Rectal smooth muscle tissue (tissue), 1 donor: ENCODE measurements at regions not wholly inside any gene's neighbourhood (a gene's known extent, or its start where the extent isn't known, plus 50 kb on each side); places are given as distances from the start of the nearest gene placed in this dataset.

Experiments used
- H3K27ac ChIP-seq: one replicate; pipeline ENCODE4 v1.7.0; 2013; ENCODE audit warnings: low read depth, low read length, inconsistent platforms
- H3K27me3 ChIP-seq: one replicate; pipeline ENCODE4 v1.7.0; 2013; ENCODE audit warnings: low read length; ENCODE audit not compliant: control insufficient read depth, insufficient read depth
- H3K36me3 ChIP-seq: one replicate; pipeline ENCODE4 v1.7.0; 2013; ENCODE audit warnings: low read length; ENCODE audit not compliant: control insufficient read depth, insufficient read depth
- H3K4me1 ChIP-seq: one replicate; pipeline ENCODE4 v1.7.0; 2013; ENCODE audit warnings: low read length; ENCODE audit not compliant: control insufficient read depth, insufficient read depth
- H3K4me3 ChIP-seq: one replicate; pipeline ENCODE4 v1.7.0; 2013; ENCODE audit warnings: low read length
- H3K9ac ChIP-seq: one replicate; pipeline ENCODE4 v1.7.0; 2013; ENCODE audit warnings: low read length

DNA sequence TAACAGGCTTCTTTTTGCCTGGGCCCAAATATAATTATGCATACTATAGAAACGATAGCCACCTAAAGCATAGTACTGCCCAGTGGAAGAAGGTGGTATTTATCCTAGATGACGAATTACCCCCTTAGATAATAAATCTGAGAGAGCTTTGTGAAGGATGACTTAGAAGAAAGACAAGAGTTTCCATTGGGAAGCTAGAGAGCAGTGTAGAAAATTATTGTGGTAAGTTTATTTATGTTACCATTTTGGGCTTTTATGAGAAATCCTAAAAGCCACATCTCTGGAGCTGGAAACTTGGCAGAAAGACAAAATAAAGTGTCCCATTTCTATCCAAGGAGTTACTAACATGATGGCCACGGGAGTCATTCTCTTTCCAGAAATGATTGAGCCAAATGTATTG is 172.0 kb upstream of the SEMA6A start:
- Histone ChIP-seq H3K27me3 (no peaks in the 10 kb centered on the region), H3K9ac (no peak overlapping the region), H3K27ac (no peak overlapping the region), H3K36me3 (no peaks in the 10 kb centered on the region), H3K4me1 (no peaks in the 10 kb centered on the region), H3K4me3 (no peak overlapping the region)

DNA sequence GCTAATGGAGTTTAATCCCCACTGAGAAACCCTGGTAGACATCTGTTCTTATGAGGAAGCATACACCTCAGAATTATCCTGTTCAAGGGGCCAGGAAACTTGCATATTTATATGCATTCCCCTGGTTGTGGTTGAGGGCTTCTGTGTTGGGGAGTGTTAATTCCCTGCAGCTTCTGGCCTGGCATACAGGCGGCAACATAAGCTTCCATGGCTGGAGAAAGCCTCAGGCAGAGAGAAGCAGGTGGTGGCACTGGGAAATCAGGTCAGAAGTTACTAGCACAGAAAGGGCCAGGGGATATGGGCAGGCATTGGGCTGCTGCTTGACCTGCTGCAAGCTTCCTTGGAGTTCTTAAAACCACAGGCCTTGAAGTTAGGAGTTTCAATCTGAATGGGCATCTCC is 166.1 kb upstream of the SEMA6A start:
- Histone ChIP-seq H3K36me3 (no peaks in the 10 kb centered on the region), H3K27ac (no peak overlapping the region), H3K4me3 (no peak overlapping the region), H3K4me1 (no peaks in the 10 kb centered on the region), H3K9ac (no peak overlapping the region), H3K27me3 (no peaks in the 10 kb centered on the region)

GRCh38 chr5:116739571-116739970 is 164.9 kb upstream of the SEMA6A start:
- Histone ChIP-seq H3K27me3 (no peaks in the 10 kb centered on the region), H3K4me3 (no peak overlapping the region), H3K4me1 (peaks cover 6% of the 10 kb centered on the region), H3K36me3 (no peaks in the 10 kb centered on the region), H3K9ac (no peak overlapping the region), H3K27ac (no peak overlapping the region)

DNA sequence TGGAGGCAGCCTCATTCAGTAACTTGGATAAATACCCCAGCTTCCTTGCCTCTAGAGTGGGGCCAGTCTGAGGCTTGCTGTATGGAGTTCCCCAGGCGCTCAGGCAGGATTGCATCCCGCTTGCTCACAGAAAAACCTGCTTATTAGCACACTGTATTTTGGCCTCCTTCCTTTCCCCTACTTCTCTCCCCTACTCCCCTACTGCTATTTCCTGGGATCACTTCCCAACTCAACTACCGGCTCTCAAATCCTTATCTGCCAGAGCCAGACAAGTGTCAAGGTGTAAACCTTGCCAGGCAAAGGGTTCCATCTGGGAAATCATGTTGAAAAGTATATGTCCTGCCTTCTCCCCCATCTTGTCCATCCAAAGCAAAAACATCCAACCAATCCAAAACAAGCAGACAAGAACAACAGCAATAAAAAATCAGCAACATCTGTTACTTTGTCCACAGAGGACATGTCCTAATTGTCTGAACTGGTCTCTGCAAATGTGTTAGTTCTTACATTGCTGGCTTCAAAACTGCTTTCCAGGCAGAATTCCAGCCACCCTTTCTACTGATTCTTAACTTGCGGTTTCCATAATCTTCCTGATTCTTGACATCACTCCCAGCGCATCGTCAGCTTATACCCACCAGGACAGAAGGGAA is 164.1 kb upstream of the SEMA6A start:
- Histone ChIP-seq H3K4me3 (no peak overlapping the region), H3K36me3 (no peaks in the 10 kb centered on the region), H3K4me1 (peaks cover 14% of the 10 kb centered on the region), H3K27me3 (no peaks in the 10 kb centered on the region), H3K9ac (no peak overlapping the region), H3K27ac (no peak overlapping the region)

DNA sequence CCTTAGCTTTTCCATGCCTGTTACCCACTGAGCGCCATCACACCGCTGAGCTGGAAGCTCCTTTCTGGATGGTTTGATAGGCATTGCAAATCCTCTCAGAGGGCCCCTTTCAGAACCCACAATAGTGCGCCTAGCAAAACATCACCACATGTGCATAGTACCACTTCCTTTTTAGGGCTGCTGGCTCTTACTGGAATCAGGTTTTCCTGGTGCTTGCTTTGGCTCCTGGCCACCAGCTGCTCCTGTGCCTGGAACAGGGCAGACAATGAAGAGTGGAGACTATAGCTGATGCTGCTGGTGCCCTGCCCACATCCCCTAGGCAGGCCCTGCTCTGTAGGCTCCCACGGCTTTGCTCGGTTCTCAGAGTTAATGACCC is 163.6 kb upstream of the SEMA6A start:
- Histone ChIP-seq H3K27me3 (no peaks in the 10 kb centered on the region), H3K9ac (no peak overlapping the region), H3K36me3 (no peaks in the 10 kb centered on the region), H3K4me1 (peaks cover 19% of the 10 kb centered on the region), H3K27ac (no peak overlapping the region), H3K4me3 (no peak overlapping the region)

DNA sequence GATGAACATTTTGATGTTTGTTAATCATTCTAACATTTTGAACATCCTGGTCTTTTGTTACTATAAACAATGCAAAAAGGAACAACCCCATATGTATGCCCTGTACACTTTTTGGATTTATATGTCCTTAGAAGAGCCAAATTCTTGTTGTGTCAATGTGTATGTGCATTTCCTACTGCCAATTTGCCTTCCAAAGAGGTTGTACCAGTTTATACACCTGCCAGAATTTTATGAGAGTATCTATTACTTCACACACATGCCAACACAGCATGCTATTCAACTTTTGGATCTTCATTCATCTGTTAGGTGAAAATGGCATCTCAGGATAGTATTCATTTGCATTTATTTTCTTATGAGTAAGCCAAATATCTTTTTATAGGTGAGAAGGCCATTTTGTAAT is 162.0 kb upstream of the SEMA6A start:
- Histone ChIP-seq H3K27me3 (no peaks in the 10 kb centered on the region), H3K9ac (no peak overlapping the region), H3K4me1 (peaks cover 22% of the 10 kb centered on the region)

GRCh38 chr5:116733991-116734975 is 159.7 kb upstream of the SEMA6A start:
- no peak overlapping the region for H3K4me3 ChIP-seq
- H3K36me3 ChIP-seq: no peaks in the 10 kb centered on the region
- peak overlapping the region; percentile 38 for H3K27ac ChIP-seq
- H3K27me3 ChIP-seq: no peaks in the 10 kb centered on the region
- H3K4me1 ChIP-seq: peaks cover 24% of the 10 kb centered on the region
- no peak overlapping the region for H3K9ac ChIP-seq

More for the DNA sequence above, 162.0 kb upstream of the SEMA6A start:
- Histone ChIP-seq H3K36me3 (no peaks in the 10 kb centered on the region), H3K27ac (no peak overlapping the region), H3K4me3 (no peak overlapping the region)

DNA sequence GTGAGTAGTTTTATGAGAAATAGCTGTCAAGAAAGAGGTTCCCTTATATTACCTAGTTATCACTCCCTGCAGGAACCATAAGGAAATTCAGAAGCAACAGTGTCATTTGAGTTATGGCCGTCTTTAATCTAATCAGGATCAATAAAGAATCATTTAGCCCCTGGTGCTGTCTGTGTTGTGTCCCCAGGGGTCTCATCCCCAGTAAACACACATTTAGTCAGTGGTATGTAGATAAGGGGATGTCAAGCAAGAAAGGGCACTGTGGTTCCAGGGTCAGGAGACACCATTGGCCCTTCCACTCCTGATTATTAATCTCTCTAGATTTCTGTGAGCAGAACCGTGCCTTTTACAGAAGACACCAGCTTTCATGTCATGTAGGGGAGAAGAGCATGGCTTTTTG is 158.0 kb upstream of the SEMA6A start:
- Histone ChIP-seq H3K9ac (no peak overlapping the region), H3K4me1 (peaks cover 24% of the 10 kb centered on the region), H3K4me3 (no peak overlapping the region), H3K27ac (no peak overlapping the region), H3K27me3 (no peaks in the 10 kb centered on the region), H3K36me3 (no peaks in the 10 kb centered on the region)

- peaks cover 24% of the 10 kb centered on the region for H3K4me1 ChIP-seq
- no peaks in the 10 kb centered on the region for H3K36me3 ChIP-seq
- no peak overlapping the region for H3K4me3 ChIP-seq
- H3K27ac ChIP-seq: no peak overlapping the region
- H3K27me3 ChIP-seq: no peaks in the 10 kb centered on the region
- no peak overlapping the region for H3K9ac ChIP-seq
Measured at GRCh38 chr5:116731432-116731831, 156.8 kb upstream of the SEMA6A start.

- Histone ChIP-seq H3K36me3 (no peaks in the 10 kb centered on the region), H3K9ac (no peak overlapping the region), H3K27me3 (no peaks in the 10 kb centered on the region), H3K4me3 (no peak overlapping the region), H3K4me1 (peaks cover 24% of the 10 kb centered on the region), H3K27ac (no peak overlapping the region)
Measured at GRCh38 chr5:116730706-116731105, 156.1 kb upstream of the SEMA6A start.

- peaks cover 22% of the 10 kb centered on the region for H3K4me1 ChIP-seq
- H3K4me3 ChIP-seq: no peak overlapping the region
- H3K36me3 ChIP-seq: no peaks in the 10 kb centered on the region
Measured at GRCh38 chr5:116730185-116730584, 155.6 kb upstream of the SEMA6A start.

DNA sequence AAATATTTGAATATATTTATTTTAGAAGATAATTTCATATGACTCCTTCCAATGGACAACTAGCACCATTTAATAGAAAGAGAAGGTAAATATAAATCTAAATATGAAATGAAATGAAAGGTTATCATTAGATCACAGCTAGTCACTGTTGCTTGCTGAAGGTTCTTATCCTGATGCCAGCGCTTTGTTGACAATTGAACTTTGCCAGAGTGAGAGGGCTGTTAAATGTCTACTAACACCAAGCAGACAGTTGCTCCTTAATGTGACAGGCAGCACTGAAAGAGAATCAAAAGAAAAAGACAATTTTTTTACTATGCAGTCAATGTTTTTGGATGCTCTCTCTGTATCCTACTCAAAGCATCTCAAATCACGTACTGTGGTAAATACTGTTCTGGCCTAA is 152.6 kb upstream of the SEMA6A start:
- no peak overlapping the region for H3K9ac ChIP-seq
- no peaks in the 10 kb centered on the region for H3K27me3 ChIP-seq
- H3K4me3 ChIP-seq: no peak overlapping the region
- H3K36me3 ChIP-seq: no peaks in the 10 kb centered on the region
- no peak overlapping the region for H3K27ac ChIP-seq
- H3K4me1 ChIP-seq: peaks cover 5% of the 10 kb centered on the region

More at GRCh38 chr5:116730185-116730584, 155.6 kb upstream of the SEMA6A start:
- H3K27me3 ChIP-seq: no peaks in the 10 kb centered on the region
- H3K27ac ChIP-seq: no peak overlapping the region
- H3K9ac ChIP-seq: no peak overlapping the region
